ENCODE measurements at regions not wholly inside any gene's neighbourhood (a gene's known extent, or its start where the extent isn't known, plus 50 kb on each side); places are given as distances from the start of the nearest gene placed in this dataset.

- H3K9ac ChIP-seq (ENCODE audit: low read length), result no peak overlapping the region
- no peak overlapping the region for H3K4me2 ChIP-seq (ENCODE audit: low read length)
- no peaks in the 10 kb centered on the region for H3K9me3 ChIP-seq (ENCODE audit: control insufficient read depth in 1 of 2, insufficient read depth in 1 of 2, low read depth in 1 of 2, low read length in 2 of 2)
- intact Hi-C loops (cut with micrococcal nuclease), result no loop called here
- no peaks in the 10 kb centered on the region for H3K36me3 ChIP-seq (ENCODE audit: control insufficient read depth in 1 of 2, insufficient read depth in 2 of 2, low read length in 2 of 2)
- H3K79me2 ChIP-seq (ENCODE audit: insufficient read depth, low read length), result no peaks in the 10 kb centered on the region
- BruUV-seq (replicated peaks), result no TSS peak
- H3K4me3 ChIP-seq (replicated peaks in 1 of 2; ENCODE audit: low read depth in 1 of 2, low read length in 2 of 2), result no peak overlapping the region
- ChIA-PET RAD21 (ENCODE audit: low non-redundant PET in 1 of 2, low total read pairs in 2 of 2, uncharacterized antibody in 2 of 2, unreplicated experiment in 2 of 2) (no interaction called here), POLR2A (no interaction called here), CTCF (no interaction called here)
- no peaks in the 10 kb centered on the region for H3K9me2 ChIP-seq (ENCODE audit: insufficient read depth)
- H3K4me1 ChIP-seq (ENCODE audit: control insufficient read depth in 1 of 2, insufficient read depth in 2 of 2, low read length in 2 of 2), result no peaks in the 10 kb centered on the region
- ATAC-seq (no peak), DNase-seq (ENCODE audit: low read depth, low spot score) (no peak)
- peaks cover 46% of the 10 kb centered on the region for H3K27me3 ChIP-seq (ENCODE audit: insufficient read depth, low read length)
- TF ChIP-seq, protein P1, sequence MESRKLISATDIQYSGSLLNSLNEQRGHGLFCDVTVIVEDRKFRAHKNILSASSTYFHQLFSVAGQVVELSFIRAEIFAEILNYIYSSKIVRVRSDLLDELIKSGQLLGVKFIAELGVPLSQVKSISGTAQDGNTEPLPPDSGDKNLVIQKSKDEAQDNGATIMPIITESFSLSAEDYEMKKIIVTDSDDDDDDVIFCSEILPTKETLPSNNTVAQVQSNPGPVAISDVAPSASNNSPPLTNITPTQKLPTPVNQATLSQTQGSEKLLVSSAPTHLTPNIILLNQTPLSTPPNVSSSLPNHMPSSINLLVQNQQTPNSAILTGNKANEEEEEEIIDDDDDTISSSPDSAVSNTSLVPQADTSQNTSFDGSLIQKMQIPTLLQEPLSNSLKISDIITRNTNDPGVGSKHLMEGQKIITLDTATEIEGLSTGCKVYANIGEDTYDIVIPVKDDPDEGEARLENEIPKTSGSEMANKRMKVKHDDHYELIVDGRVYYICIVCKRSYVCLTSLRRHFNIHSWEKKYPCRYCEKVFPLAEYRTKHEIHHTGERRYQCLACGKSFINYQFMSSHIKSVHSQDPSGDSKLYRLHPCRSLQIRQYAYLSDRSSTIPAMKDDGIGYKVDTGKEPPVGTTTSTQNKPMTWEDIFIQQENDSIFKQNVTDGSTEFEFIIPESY (IDR thresholded peaks at IDR 0.05; ENCODE audit: extremely low read depth, insufficient replicate concordance, low read length), result no peak
- no peak for TF ChIP-seq CBX3 (IDR thresholded peaks at IDR 0.05; ENCODE audit: low read depth)
- no peak for TF ChIP-seq EZH2 (IDR thresholded peaks at IDR 0.05)
- no peak for TF ChIP-seq JUND (IDR thresholded peaks at IDR 0.05)
- TF ChIP-seq ZFX (IDR thresholded peaks at IDR 0.05), result no peak
- no peak for TF ChIP-seq REST (IDR thresholded peaks at IDR 0.05; ENCODE audit: low read depth)
- TF ChIP-seq SRF (IDR thresholded peaks at IDR 0.05; ENCODE audit: low read depth), result no peak
- no peak for TF ChIP-seq CTCF (IDR thresholded peaks at IDR 0.05 in 2 of 3, conservative IDR thresholded peaks at IDR 0.05 in 1 of 3; ENCODE audit: borderline replicate concordance in 1 of 3, insufficient read depth in 1 of 3, low read depth in 2 of 3, low read length in 2 of 3)
- TF ChIP-seq TCF7L2 (IDR thresholded peaks at IDR 0.05; ENCODE audit: borderline replicate concordance, extremely low read depth, insufficient read depth, insufficient read length), result no peak
- TF ChIP-seq EGR1 (IDR thresholded peaks at IDR 0.05; ENCODE audit: low read depth), result no peak
- TF ChIP-seq SIN3A (IDR thresholded peaks at IDR 0.05; ENCODE audit: low read depth), result no peak
- TF ChIP-seq, protein P2, sequence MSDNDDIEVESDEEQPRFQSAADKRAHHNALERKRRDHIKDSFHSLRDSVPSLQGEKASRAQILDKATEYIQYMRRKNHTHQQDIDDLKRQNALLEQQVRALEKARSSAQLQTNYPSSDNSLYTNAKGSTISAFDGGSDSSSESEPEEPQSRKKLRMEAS (IDR thresholded peaks at IDR 0.05), result no peak
- TF ChIP-seq POLR2A (IDR thresholded peaks at IDR 0.05; ENCODE audit: borderline replicate concordance, extremely low read depth, insufficient read depth, insufficient read length), result no peak
- TF ChIP-seq FOSL1 (IDR thresholded peaks at IDR 0.05; ENCODE audit: low read depth), result no peak
- TF ChIP-seq, protein P3, sequence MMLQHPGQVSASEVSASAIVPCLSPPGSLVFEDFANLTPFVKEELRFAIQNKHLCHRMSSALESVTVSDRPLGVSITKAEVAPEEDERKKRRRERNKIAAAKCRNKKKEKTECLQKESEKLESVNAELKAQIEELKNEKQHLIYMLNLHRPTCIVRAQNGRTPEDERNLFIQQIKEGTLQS (IDR thresholded peaks at IDR 0.05), result no peak
- no peak for TF ChIP-seq POLR2AphosphoS5 (IDR thresholded peaks at IDR 0.05; ENCODE audit: low read depth, low read length)
- TF ChIP-seq EZH2phosphoT487 (IDR thresholded peaks at IDR 0.05; ENCODE audit: borderline replicate concordance), result no peak
- TF ChIP-seq YY1 (IDR thresholded peaks at IDR 0.05; ENCODE audit: extremely low read depth, insufficient replicate concordance, low read depth, low read length), result no peak
- TF ChIP-seq ELF1 (IDR thresholded peaks at IDR 0.05; ENCODE audit: borderline replicate concordance, low read depth), result no peak
- H4K20me1 ChIP-seq (ENCODE audit: insufficient read depth), result no peaks in the 10 kb centered on the region
- H3K27ac ChIP-seq (ENCODE audit: low read depth, low read length), result no peak overlapping the region
- no peak overlapping the region for H2AFZ ChIP-seq (ENCODE audit: low read depth, low read length, poor library complexity, severe bottlenecking)
Measured at GRCh38 chr9:2934883-2935282, 91.0 kb upstream of the PUM3 start.

All from HCT116 (cell line).